GM12891 (cell line): ENCODE measurements at regions not wholly inside any gene's neighbourhood (a gene's known extent, or its start where the extent isn't known, plus 50 kb on each side); places are given as distances from the start of the nearest gene placed in this dataset.
"Not testable (repeated sequence)": the region's sequence is repeated elsewhere in the genome, so short reads cannot be mapped to it uniquely, and the experiment has no call there.

Experiments used
- POLR2A ChIP-seq: IDR thresholded peaks from 2 replicates; pipeline ENCODE4 v1.6.1; 2011; ENCODE audit warnings: low read depth, low read length, control low read depth
- POLR2AphosphoS5 ChIP-seq: IDR thresholded peaks from 2 replicates; pipeline ENCODE4 v1.6.1; 2011; ENCODE audit warnings: low read depth, low read length, control low read depth
- SPI1 ChIP-seq: IDR thresholded peaks from 2 replicates; pipeline ENCODE4 v1.6.1; 2011; ENCODE audit warnings: low read depth, low read length, control low read depth
- TAF1 ChIP-seq: IDR thresholded peaks from 2 replicates; pipeline ENCODE4 v1.6.1; 2011; ENCODE audit warnings: low read depth, low read length, control low read depth

- TF ChIP-seq POLR2A, POLR2AphosphoS5, TAF1, SPI1: not testable (repeated sequence)
Measured at GRCh38 chr2:89236832-89237450, 545.5 kb downstream of the RPIA start.
